GM19035 (cell line): ENCODE measurements at regions not wholly inside any gene's neighbourhood (a gene's known extent, or its start where the extent isn't known, plus 50 kb on each side); places are given as distances from the start of the nearest gene placed in this dataset.
A peak's percentile ranks its signal among the peaks of the same experiment; 100 is the strongest.

Source experiments
- ATAC-seq: cut with Tn5 transposase; IDR thresholded peaks from one replicate; pipeline ENCODE4 v1.9.1; 2021; ENCODE audit not compliant: unreplicated experiment

DNA sequence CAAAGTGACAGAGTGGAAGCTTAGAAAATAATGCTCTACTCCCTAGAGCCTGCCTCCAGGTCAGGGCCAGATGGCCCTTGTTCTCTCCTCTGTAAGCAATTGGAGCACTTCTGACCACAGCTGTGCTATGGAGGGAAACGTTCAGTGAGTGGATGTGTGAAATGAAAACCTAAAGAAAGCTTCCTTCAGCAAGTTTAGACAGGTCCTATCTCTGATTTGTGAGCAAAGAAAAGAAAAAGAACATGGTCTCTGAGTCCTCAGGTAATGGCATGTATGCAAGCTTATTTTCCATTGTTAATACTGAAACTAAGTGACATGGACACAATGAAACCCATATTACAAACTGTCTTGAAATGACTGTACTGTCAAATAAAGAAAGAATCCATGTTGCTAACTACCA lies 1486.8 kb downstream of the EFNB2 start:
- ATAC-seq: peak; percentile 89

DNA sequence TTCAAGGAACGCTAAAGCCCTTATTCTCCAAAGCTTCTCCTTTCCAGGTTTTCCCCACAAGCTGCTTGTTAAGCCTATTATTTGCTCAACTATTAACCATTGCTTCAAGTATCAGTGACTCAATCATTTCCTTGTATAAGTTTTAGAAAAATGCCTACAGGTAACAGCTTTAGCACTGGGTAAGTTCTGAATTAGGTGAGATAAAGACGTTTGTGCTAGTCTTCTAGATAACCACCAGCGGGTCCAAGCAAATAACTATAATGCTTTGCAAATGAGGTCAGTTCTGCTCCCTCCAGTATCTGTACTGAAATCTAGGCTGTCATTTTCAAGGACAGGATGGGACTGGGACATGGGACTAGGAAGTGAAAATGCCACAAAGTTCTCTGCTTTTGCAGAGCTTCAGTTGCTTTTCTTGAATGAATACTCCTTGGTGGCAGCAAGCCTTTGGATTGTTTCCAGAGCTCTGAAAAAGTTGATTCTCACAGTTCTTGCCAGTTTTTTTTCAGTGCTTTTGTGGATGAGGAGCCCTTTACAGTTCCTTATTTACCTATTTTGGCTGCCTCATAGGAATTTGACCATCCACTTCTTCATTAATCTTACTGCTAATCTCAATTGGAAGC lies 1487.7 kb downstream of the EFNB2 start:
- ATAC-seq: no peak

DNA sequence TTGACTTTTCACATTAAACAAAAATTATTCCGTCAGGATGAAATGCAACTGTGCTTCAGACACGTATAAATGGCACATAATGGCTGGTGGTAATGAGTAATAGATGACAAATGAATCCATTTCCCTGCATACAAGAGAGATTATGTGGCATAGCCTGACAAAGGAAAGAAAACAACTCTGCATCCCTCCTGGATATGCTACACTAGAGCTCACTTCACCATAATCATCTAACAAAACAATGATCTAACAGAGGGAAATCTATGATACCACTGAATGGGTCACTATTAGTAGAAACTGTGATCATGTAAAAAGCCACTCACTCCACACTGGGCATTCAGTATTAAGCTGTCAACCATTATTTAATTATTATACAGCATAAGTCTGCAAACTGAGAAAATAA lies 1498.4 kb downstream of the EFNB2 start:
- ATAC-seq: no peak

DNA sequence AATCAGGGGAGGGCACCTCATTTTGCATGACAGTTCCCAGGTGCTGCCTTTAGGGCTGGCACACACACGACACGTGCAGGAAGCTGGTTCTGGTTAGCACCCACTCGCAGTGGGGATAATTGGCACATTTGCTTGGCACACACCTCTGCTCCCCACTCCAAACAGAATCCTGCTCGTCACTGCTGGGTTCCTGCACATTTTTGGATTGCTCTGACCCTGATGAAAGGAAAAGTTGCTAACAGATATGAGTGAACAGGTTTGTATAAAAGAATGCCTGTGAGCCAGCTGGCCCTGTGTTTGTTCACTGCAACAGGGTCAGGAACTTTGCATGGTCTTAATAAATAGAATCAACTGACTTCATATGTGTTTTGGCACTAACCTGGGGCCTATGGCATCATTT lies 1500.4 kb downstream of the EFNB2 start:
- no peak for ATAC-seq

DNA sequence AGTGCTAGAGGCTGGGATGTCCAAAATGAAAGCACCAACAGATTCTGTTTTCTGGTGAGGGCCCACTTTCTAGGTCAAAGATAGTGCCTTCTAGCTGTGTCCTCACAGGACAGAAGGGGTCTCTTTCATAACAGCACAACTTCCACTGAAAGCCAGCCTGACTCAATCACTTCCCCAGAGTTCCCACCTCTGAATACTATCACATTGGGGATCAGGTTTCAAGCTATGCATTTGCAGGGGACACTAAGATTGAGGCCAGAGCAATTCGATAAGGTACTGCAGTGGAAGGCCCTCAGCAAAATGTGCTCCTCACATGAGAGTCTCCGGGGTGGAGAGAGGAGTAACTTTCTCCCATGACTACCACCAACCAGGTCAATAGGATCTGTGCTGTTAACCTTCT lies 1501.5 kb downstream of the EFNB2 start:
- ATAC-seq: no peak

DNA sequence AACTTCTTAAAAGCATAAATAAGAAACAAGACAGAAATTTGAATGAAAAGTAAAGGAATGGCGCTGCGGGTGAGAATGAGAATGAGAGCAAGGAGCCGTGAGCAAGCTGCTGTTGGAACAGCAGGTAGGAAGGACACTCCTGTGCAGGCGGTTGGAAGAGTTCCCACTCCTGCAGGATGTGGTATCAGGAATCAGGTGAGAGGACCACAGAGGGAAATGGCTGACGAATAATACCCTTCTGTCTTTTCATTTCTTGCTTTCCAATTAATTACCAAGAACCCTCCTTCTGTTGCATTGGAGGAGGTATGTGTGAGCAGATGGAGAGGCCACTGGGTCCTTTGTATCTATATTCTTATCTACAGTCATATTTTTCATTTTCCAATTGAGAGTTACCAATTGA lies 1504.2 kb downstream of the EFNB2 start:
- ATAC-seq: no peak

DNA sequence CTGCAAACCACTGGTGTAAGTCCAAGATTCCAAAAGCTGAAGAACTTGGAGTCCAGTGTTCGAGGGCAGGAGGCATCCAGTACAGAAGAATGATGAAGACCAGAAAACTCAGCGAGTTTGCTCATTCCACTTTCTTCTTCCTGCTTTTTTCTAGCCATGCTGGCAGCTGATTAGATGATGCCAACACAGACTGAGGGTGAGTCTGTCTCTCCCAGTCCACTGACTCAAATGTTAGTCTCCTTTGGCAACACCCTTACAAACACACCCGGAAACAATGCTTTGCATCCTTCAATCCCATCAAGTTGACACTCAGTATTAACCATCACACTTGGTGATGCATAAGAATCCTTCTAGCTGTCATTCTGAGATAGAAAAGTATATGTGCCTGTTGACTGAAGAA lies 1504.6 kb downstream of the EFNB2 start:
- ATAC-seq: no peak

DNA sequence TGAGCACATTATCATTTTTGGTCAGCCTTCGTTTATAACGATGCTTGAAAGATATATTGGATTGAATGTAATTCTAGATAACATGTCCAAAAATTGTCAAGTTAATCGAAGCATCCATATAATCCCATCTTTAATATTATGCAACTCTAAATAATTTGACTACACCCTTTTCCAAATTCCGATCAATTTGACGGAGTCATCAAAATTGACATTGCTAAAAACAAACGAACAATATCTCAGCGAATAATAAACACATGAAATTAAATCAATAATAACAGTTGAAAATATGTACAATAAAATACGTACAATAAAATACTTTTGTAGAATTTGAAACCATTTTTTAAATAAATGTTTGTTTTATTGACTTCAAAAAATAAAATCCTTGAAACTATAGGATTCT lies 1516.4 kb downstream of the EFNB2 start:
- ATAC-seq: no peak

DNA sequence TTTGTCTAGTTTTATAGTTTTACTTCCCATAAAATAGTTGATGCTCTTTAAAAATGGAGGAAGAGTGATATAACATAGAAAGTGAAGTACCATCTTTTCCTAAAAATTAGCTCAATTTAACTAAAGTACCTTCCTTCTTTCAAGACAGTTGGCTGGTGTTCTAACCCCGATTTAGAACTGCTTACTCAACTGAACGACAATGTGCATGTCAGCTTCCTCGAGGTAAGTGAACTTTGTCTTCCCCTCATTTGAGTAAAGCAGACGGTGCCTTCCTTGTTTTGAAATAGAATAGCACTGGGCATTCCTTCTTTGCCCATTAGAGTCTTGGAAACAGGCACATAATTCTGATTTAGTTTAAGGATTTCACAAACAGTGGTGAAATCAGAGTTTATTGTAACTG lies 1519.2 kb downstream of the EFNB2 start:
- no peak for ATAC-seq

DNA sequence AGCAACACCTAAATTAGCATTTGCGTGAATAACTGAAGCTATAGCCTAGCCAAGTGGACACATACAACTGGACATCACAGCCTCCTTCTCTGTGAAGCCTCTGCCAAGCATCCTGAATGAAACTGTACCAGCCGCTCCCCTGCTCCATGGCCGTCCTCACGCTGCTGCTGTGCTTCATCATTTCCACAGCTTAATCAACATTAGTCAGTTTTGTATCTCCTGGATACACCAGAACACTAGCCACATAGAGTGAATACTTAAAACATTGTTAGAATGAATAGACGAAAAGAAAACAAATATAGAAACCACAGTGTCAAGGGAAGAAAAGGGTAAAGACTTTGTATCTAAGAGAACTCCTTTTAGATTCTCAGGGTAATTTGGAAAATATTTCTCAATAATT lies 1526.9 kb downstream of the EFNB2 start:
- ATAC-seq: no peak

DNA sequence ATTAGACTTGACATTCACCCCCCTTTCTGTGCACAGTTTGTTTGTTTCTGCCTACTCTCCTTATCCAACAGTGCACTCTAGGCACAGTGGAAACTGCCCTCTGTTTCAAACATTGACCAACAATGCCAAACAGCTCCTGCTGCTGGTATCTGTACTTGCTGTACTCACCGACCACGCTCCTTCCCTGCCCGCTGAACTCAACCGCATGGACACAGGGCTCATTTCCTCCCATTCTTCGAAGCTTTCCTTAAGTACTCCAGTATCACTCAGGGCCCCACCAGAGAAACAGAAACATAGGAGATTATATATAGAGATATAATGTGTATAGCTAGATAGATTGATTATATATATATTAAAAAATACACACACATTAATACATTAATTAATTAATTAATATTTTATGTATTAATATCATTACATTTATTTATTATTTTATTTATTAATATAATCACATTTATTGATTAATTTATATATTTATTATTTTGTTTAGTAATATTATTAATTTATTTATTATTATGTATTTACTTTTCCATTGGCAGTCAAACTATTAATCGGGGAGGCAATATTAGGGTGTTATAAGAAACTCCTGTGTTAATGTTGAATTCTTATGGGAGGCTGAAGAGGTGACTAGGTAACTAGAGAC lies 1528.2 kb downstream of the EFNB2 start:
- no peak for ATAC-seq

DNA sequence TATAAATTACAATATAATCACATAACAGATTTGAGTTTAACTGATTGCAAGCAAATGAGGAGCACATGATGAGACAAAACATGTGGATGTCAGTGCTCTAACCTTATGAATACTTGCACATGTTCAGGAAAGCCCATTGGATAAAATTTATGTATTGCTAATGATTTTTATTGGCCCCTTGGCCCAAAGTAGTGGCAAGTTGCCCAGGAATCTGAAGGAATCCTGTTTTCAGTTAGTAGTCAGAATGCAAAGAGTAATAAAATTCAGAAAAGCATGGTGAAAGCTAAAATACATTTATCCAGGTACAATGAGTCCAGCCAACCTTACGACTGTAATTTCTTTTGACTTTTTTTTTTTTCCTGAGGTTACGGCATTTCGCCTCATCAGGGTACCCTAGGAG lies 1539.4 kb downstream of the EFNB2 start:
- no peak for ATAC-seq

DNA sequence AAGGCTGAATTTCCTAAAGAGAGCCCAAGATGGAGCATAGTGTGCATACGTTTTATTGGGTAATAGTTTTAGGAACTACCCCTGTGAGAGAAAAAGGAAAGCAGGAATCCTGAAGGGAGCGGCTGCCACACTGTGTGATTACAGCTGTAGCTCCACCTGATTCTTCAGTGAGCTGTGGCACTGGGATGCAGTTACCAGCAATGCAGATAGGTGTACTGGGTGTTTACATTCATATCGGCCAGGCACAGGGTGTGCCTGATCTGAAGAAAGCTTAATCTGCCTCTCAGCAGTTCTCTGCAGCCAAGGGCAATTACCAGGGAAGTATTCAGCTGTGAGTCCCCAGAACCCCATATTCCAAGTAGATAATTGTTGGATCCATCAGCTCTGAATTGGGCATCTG lies 1541.8 kb downstream of the EFNB2 start:
- ATAC-seq: no peak

DNA sequence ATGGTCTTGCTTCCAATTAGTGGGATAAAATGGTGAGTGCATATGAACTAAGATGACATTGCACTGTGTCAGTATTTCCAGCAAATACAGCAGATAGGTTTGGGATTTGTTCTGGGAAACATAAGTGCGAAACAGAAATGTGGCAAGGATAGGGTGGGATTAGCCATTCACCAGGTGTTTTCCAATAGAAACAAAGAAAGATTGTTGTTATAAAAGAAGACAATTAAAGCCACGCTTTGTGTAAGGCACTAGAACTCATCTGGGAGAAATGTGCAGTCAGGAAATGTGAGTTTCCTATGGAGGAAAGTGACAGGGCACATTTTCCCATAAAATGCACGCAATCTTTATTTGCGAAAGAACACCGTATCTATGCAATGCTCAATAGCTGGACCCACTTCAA lies 1547.8 kb downstream of the EFNB2 start:
- no peak for ATAC-seq

DNA sequence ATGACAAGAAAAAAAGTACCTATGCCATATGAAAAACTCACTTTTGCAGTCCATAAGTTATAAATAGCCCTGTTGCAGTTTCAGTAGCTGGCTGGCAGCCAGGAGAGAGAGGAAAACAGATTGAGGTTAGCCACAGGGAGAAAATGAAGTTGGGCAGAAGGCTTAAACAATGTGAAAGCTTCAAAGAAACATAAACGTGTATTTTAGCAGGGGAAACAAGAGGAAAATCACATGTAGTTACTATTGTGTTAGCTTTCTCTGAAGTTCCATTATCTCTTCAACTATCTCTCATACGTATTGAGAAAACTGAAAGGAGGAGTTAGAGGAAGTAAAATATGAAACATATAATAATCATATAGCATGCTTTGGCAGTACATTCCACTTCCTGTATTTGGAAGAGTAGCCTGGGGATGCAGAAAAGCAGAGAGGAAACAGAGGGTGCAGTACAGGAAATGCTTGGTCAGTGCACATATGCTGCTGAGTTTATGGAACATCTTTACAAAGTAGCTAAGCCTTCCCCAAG lies 1551.1 kb downstream of the EFNB2 start:
- peak; percentile 78 for ATAC-seq

DNA sequence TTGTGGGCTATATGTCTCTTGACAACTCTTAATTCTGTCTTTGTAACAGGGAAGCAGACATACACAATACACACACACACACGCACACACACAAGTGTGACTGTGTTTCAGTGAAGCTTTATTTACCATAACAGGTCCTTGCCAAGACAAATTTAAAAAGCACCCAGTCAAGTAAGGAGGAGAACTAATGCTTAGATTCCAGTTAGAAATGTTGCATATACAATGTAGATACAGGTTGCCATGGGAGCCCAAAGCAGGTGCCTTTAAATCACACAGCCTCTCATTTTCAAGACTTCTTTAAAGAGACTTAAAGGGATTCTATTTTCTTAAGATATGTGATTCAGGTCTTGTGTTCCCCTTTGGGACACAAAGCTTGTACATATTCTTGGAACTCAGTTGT lies 1551.9 kb downstream of the EFNB2 start:
- ATAC-seq: no peak

DNA sequence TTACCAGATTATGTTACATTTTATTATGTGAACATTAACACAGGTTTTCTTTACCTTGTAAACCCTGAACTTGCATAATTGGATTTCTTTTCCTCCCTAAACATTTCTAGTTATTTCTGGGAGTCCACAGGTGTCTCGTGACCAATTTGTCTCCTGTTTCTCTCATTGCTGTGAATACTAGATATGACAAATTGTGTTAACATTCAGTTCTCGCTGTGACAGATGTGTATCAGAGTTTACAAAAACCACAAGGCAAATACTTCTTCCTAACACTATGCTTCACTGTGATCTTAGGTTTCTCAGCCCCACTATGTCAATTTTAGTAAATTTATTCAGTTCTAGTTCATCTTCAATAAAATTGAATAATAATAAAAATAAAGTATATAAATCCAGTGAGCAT lies 1554.9 kb downstream of the EFNB2 start:
- no peak for ATAC-seq

DNA sequence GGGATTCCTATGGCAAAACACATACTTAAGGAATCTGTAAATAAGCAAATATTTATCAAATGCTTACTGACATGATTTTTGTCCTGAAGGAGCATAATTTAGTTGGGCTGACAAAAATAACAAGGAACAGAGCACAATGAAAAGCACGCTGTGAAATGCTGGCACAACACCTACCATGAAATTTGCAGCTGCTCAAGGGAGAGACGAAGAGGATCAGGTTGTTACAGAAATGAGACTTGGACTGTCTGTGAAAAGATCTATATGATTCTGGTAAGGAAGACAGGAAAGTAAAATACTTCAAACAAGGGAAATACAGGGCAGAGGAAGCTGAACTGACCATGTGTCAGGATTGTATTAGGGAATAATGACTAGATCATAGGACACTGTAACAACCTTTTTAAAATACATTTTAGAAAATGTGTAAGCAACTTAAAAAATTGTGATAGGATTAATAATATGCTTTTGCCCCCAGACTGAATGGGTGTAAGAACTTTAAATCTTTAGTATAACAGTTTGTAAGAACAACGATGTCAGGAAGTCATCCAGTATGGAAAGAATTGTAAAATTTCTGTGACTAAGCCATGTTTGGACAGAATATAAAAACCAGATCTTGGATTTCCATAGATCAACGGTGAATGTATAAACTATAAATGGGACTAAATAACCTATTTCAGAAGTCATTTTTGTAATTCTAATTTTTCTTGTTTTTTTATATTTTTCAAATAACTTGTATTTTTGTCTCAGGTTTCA lies 1556.0 kb downstream of the EFNB2 start:
- no peak for ATAC-seq

DNA sequence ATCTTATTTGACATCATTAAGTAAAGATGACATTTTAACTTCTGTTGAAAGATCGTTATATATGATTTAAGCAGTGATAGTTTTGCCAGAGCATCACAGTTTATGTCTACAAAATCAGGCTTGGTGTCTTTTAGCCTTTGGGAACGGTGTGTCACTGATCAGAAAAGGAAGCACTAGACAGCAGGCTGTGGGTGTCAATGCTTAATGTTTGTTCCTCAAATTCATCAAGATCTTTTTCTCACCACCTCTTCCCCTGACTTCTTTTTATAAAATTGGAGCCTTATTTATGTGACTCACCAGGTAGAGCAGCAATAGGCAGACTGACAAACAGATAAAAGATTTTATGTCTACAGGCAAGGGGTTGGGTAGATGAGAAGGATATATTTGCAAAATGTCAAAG lies 1558.5 kb downstream of the EFNB2 start:
- ATAC-seq: no peak

DNA sequence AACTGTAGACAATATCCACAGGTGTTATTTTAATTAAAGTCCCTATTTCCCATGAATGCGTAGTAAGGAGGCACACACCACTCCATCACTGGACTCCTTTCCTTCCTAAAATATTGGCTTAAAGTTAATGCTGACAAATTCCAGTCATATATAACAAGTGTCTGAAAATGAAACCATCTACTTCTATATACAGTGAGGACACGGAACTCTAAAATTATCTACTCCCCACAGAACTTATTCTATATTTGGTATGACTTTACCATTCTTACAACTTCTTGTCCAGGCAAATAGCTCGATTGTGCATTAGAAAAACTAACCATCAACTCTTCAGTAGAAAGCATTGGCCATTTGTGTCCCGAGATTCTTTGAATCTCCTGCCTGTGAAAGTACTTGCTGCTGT lies 1560.2 kb downstream of the EFNB2 start:
- ATAC-seq: peak; percentile 51

DNA sequence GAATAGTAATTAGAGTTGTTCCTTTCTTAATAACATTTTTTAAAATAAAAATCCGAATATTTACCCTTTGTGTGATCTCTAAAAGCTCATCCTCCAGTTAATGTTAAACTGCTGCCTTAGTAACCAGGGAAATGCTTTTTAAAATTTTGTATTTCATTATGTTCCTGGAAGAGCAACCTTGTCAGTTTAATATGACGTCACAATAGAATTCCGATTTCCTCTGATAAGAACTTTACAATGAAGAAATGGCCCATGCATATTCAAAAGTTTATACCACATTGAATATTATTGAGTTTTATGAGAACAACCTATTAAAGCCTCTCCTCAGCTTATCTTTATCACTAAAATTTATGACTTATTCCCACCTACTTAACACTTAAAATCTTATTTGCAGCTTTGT lies 1566.6 kb downstream of the EFNB2 start:
- no peak for ATAC-seq
